ENCODE measurements at regions not wholly inside any gene's neighbourhood (a gene's known extent, or its start where the extent isn't known, plus 50 kb on each side); places are given as distances from the start of the nearest gene placed in this dataset.

DNA sequence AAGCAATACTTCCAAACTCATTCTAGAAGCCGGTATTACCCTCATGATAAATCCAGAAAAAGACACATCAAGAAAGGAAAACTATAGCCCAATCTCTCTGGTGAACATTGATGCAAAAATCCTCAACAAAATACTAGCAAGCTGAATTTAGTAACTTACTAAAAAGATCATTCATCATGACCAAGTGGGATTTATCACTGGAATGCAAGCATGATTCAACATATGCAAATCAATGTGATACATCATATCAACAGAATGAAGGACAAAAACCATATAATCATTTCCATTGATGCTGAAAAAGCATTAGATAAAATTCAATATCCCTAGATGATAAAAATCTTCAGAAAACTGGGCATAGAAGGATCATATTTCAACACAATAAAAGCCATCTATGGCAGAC, 402.9 kb downstream of the TGFB2 start:
- TF ChIP-seq, protein P1, sequence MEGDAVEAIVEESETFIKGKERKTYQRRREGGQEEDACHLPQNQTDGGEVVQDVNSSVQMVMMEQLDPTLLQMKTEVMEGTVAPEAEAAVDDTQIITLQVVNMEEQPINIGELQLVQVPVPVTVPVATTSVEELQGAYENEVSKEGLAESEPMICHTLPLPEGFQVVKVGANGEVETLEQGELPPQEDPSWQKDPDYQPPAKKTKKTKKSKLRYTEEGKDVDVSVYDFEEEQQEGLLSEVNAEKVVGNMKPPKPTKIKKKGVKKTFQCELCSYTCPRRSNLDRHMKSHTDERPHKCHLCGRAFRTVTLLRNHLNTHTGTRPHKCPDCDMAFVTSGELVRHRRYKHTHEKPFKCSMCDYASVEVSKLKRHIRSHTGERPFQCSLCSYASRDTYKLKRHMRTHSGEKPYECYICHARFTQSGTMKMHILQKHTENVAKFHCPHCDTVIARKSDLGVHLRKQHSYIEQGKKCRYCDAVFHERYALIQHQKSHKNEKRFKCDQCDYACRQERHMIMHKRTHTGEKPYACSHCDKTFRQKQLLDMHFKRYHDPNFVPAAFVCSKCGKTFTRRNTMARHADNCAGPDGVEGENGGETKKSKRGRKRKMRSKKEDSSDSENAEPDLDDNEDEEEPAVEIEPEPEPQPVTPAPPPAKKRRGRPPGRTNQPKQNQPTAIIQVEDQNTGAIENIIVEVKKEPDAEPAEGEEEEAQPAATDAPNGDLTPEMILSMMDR (IDR thresholded peaks at IDR 0.05; ENCODE audit: extremely low read depth, missing control alignments), result no peak
- no peak for DNase-seq (ENCODE audit: low spot score)

DNA sequence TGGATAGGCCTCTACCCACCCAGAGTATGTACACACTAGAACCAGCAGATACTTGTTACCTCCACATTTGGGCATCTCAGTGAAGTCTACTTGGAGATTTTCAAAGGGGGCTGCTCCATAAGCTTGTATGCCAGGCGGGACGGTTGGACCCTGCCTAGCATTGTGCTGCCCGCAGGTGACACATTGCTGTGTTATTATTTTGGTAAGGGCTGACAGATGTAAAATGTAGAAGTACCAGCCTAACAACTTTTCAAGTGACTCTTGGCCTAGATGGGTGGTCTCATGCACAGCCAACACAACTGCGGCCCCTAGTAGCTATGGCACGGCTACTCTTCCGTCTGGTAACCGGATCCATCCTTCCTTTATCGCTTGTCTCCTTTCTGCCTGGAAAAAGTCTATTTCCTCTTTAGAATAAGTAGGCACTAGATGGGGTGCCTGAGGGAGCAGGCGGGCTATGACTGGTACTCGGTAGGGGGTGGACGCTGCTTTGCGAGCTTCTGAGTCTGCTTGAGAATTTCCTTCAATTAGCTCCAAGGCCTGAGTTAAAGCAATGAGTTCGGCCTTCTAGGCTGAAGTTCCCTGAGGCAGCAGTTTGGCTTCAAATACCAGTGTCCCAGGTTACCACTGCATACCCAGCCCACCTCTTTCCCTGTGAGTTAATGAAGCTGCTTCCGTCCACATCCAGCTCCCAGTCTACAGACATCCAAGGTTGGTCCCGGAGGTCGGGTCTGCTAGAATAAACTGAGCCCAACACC, 405.3 kb downstream of the TGFB2 start:
- DNase-seq (ENCODE audit: low spot score), result no peak
- TF ChIP-seq, protein P1 (IDR thresholded peaks at IDR 0.05; ENCODE audit: extremely low read depth, missing control alignments), result no peak

DNA sequence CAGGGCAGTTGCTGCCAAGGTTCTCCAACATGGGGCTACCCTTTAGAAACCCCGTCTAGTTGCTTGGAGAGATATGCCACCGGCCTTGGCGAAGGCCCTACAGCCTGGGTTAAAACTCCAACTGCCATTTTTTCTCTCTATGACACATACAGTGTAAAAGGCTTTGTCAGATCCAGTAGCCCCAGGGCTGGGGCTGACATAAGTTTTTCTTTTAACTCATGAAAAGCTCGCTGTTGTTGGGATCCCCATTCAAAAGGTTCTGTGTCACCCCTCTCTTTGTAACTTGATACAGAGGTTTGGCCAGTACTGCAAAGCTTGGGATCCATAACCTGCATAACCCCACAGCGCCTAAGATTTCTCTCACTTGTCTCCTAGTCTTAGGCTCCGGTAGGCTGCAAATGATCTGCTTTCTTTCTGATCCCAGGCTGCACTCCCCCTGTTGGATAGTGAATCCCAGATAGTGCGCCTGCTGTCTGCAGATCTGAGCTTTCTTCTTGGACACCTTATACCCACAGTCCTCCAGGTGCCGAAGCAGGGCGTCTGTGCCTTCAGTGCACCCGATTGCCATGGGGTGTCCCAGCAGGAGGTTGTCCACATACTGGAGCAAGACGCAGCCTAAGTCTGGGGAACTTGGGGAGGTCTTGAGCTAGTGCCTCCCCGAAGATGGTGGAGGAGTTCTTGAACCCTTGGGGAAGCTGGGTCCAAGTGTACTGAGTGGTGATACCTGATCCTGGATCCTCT, 406.2 kb downstream of the TGFB2 start:
- TF ChIP-seq, protein P1 (IDR thresholded peaks at IDR 0.05; ENCODE audit: extremely low read depth, missing control alignments), result no peak

DNA sequence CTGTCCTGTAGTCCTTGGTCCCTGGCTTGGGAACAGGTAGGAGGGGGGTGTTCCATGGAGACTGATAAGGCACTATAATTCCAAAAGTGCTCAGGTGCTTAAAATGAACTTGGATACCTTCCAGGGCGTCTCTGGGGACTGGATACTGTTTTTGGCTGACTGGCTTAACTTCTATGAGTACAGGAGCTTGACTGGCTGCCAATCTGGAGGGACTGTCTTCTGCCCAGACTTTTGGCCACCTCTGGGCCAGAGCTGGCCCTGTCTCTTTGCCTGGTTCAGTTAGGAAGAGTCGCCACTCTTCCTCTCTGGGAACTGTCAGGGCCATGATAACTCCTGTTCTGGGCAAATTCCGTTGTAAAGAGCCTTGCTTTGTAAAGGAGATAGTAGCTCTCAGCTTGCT, 407.0 kb downstream of the TGFB2 start:
- DNase-seq (ENCODE audit: low spot score), result no peak
- TF ChIP-seq, protein P1 (IDR thresholded peaks at IDR 0.05; ENCODE audit: extremely low read depth, missing control alignments), result no peak

More for the DNA sequence above, 406.2 kb downstream of the TGFB2 start:
- no peak for DNase-seq (ENCODE audit: low spot score)

DNA sequence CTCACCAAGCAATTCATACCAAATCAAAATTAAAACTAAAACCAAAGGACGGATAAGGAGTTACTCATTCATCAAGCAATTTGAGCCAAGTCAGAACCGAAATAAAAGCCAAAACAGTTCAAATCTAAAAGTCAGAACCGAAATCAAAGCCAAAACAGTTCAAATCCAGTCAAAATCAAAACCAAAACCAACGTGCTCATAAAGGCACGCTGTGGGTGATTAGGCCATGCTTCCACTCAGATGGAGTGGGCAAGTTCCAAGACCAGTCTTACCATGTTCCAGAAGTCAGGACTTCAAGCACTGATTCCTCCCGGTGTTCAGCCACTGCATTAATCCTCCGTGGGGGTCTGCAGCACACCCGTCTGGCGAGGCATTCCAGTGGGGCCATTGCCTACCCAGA, 409.3 kb downstream of the TGFB2 start:
- TF ChIP-seq, protein P1 (IDR thresholded peaks at IDR 0.05; ENCODE audit: extremely low read depth, missing control alignments), result no peak
- no peak for DNase-seq (ENCODE audit: low spot score)

DNA sequence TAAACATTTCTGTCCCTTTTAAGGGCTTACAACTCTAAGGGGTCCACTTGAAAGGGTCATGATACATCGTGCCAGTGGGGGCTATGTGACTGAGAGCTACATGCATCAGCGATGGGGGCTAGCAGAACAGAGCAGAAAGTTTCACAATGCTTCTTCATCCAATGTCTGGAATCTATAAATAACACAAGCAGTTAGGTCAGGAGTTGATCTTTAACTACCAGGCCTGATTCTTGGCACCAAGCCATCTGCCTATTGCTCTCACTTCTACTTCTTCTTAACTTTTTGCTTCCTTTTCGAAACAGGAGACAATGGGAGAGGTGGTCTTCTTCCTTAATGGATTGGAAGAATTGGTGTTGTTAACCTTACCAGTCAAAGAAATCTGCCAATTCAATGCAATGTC, 410.0 kb downstream of the TGFB2 start:
- TF ChIP-seq, protein P1 (IDR thresholded peaks at IDR 0.05; ENCODE audit: extremely low read depth, missing control alignments), result no peak
- no peak for DNase-seq (ENCODE audit: low spot score)

DNA sequence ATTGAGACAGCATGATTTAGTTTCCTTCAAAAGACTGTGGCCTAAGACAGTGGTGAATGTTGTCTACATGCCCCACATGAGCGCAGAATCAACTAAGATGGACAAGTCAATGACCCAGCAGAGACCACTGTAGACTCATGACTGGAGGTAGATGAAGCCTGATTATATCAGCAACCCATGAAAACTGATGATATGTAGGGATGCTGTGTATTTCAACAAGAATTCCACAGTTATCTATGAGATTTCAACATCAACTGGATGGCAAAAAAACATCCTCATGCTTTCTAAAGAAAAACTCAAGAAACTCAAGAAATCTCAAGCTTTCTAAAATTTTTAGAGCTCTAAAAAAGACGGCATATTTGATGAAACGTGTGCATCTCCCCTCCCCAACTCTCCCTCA, 413.9 kb upstream of the LYPLAL1 start:
- no peak for DNase-seq (ENCODE audit: low spot score)
- TF ChIP-seq, protein P1 (IDR thresholded peaks at IDR 0.05; ENCODE audit: extremely low read depth, missing control alignments), result no peak

Measured in GM20000 (cell line).